Left cardiac atrium (tissue), 4 donors: ENCODE measurements at regions not wholly inside any gene's neighbourhood (a gene's known extent, or its start where the extent isn't known, plus 50 kb on each side); places are given as distances from the start of the nearest gene placed in this dataset.

Source experiments
- ATAC-seq, 2 donors: fragments of 200-7000 bp; cut with Tn5 transposase; one replicate each; pipeline ENCODE4 v1.9.1; 2020; ENCODE audit warnings: mild to moderate bottlenecking in 2 of 2, moderate library complexity in 2 of 2
- DNase-seq: peaks from one replicate; pipeline ENCODE4 v3.0.0-alpha.2; 2020
- intact Hi-C, 2 donors: fragments of 100-400 bp; cut with DNase I; formaldehyde crosslinking; loops; one replicate each; pipeline versions ENCODE4 v1.14.1 to v1.15.1; 2022 to 2023
- donor health status: DM: no; HTN: yes; CAD: no.
- donor health status: DM: no; HTN: yes; CAD: no; lungs with severe emphysema.
- donor health status: DM: yes; HTN: yes; CAD: no.
- donor health status: Dilated cardiomyopathy.

- ATAC-seq: peak in 1 of 2 donors; percentile 29
- intact Hi-C loops: no loop called here
- DNase-seq: no peak
Observed at GRCh38 chr2:138147796-138148195, 183.5 kb downstream of the HNMT start.

- intact Hi-C loops: no loop called here
- ATAC-seq (no peak), DNase-seq (no peak)
Observed at GRCh38 chr2:138155304-138155703, 191.0 kb downstream of the HNMT start.

- no peak for DNase-seq
- no peak for ATAC-seq
- intact Hi-C loops: no loop called here
Observed at GRCh38 chr2:138157372-138157771, 193.1 kb downstream of the HNMT start.

- DNase-seq: no peak
- intact Hi-C loops: no loop called here
- no peak for ATAC-seq
Observed at GRCh38 chr2:138170485-138170884, 206.2 kb downstream of the HNMT start.

- intact Hi-C loops: no loop called here
- DNase-seq (no peak), ATAC-seq (no peak)
Observed at GRCh38 chr2:138171244-138171643, 207.0 kb downstream of the HNMT start.

- no peak for ATAC-seq
- DNase-seq: no peak
- intact Hi-C loops: no loop called here
Observed at GRCh38 chr2:138175066-138175465, 210.8 kb downstream of the HNMT start.

- DNase-seq: no peak
- intact Hi-C loops: no loop called here
- ATAC-seq: no peak
Observed at GRCh38 chr2:138176862-138177439, 212.7 kb downstream of the HNMT start.

GRCh38 chr2:138177693-138178092, 213.4 kb downstream of the HNMT start:
- ATAC-seq (no peak), DNase-seq (no peak)
- intact Hi-C loops: no loop called here

GRCh38 chr2:138180692-138181386, 216.6 kb downstream of the HNMT start:
- intact Hi-C loops: no loop called here
- ATAC-seq: no peak
- DNase-seq: no peak

GRCh38 chr2:138182250-138182936, 218.1 kb downstream of the HNMT start:
- DNase-seq (no peak), ATAC-seq (no peak)
- intact Hi-C loops: no loop called here

- ATAC-seq (peak; percentile 62 to 72), DNase-seq (no peak)
- intact Hi-C loops: no loop called here
Observed at GRCh38 chr2:138182937-138183312, 218.7 kb downstream of the HNMT start.

- intact Hi-C loops: no loop called here
- ATAC-seq (peak in 1 of 2 donors; percentile 38), DNase-seq (no peak)
Observed at GRCh38 chr2:138183705-138184104, 219.4 kb downstream of the HNMT start.

- no peak for ATAC-seq
- intact Hi-C loops: no loop called here
- no peak for DNase-seq
Observed at GRCh38 chr2:138184428-138184827, 220.2 kb downstream of the HNMT start.

GRCh38 chr2:138185827-138186226, 221.6 kb downstream of the HNMT start:
- intact Hi-C loops: no loop called here
- DNase-seq: no peak
- no peak for ATAC-seq

GRCh38 chr2:138187221-138187620, 222.9 kb downstream of the HNMT start:
- intact Hi-C loops: no loop called here
- DNase-seq (no peak), ATAC-seq (no peak)

- intact Hi-C loops: no loop called here
- DNase-seq (no peak), ATAC-seq (no peak)
Observed at GRCh38 chr2:138190999-138191398, 226.7 kb downstream of the HNMT start.

GRCh38 chr2:138193416-138194213, 229.3 kb downstream of the HNMT start:
- intact Hi-C loops: no loop called here
- ATAC-seq (no peak), DNase-seq (no peak)

- intact Hi-C loops: no loop called here
- DNase-seq: no peak
- ATAC-seq: peak in 1 of 2 donors; percentile 92
Observed at GRCh38 chr2:138201286-138201685, 237.0 kb downstream of the HNMT start.

GRCh38 chr2:138202762-138203161, 238.5 kb downstream of the HNMT start:
- ATAC-seq (no peak), DNase-seq (no peak)
- intact Hi-C loops: no loop called here

GRCh38 chr2:138205281-138205680, 241.0 kb downstream of the HNMT start:
- intact Hi-C loops: no loop called here
- no peak for ATAC-seq
- no peak for DNase-seq
